Mucosa of gallbladder (tissue), 1 donor: ENCODE measurements at regions not wholly inside any gene's neighbourhood (a gene's known extent, or its start where the extent isn't known, plus 50 kb on each side); places are given as distances from the start of the nearest gene placed in this dataset.
"Not testable (repeated sequence)": the region's sequence is repeated elsewhere in the genome, so short reads cannot be mapped to it uniquely, and the experiment has no call there.

Source experiments
- DNase-seq: peaks from one replicate; pipeline ENCODE4 v3.0.0-alpha.2; 2020; ENCODE audit warnings: low spot score
- donor health status: DM: no; HTN: no; CAD: no.

DNA sequence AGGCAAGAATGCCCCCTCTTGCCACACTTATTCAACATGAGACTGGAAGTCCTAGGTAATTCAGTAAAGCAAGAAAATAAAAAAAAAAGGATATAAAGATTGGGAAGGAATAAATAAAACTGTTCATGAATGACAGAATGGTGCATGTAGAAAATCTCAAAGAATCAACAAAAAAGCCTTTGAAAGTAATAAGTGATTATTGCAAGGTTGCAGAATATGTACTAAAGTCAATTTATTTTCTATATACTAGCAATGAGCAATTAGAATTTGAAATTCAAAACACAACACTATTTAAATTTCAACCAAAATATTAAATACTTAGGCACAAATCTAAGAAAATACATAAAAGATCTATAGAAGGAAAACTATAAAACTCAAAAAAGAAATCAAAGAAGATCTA, 58.6 kb downstream of the MAGEA10 start:
- no peak for DNase-seq

- DNase-seq, result no peak
Observed at GRCh38 chrX:152074163-152074562, 64.2 kb downstream of the MAGEA10 start.

- DNase-seq, result peak; percentile 30
Observed at GRCh38 chrX:152072236-152072635, 66.1 kb downstream of the MAGEA10 start.

DNA sequence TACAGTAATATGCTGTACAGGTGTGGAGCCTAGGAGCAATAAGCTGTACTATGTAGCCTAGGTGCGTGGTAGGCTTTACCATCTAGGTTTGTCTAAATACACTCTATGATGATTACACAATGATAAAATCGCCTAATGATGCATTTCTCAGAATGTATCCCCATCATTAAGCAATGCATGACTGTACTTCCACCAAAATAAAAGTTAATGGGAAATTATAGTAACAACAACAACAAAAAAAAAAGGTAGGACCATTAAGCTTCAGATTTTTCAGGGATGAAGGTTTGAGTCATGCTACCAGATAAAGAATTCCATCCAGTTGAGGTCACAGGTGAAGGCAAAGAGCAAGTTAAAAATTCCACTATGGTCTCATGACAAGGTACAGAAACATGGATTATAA, 68.2 kb downstream of the MAGEA10 start:
- DNase-seq, result no peak

DNA sequence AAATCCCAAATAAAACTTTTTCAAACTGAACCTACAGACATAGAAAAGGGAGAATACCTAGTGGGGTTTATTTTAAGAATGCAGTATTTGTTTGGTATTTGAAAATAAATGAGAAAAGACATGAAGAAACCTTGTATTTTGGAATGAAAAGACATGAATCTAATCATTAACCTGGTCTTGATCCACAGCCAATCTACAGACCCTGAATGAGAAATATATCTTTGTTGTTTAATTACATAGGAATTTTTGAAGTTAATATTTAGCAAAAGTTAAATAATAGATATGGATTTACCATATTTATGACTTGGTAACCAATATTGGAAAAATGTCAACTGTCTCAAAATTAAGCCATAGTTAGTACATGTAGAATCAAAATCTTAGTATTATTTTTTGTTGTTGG, 76.8 kb downstream of the MAGEA10 start:
- no peak for DNase-seq

DNA sequence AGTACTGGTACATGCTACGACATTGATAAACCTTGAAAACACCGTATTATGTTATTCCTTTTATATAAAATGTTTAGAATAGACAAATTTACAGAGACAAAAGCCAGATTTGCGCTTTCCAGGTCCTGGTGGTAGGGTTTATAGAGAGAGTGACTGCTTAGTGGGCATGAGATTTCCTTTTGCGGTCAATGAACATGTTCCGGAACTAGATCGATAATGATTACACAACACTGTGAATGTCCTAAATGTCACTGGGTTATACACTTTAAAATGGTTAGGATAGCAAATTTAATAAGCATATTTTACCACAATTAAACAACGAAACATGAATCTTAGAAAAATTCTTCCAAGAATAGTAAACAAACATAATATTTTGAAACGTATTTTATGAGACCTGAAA, 77.3 kb downstream of the MAGEA10 start:
- no peak for DNase-seq

GRCh38 chrX:152050623-152051022, 76.1 kb upstream of the GABRE start:
- DNase-seq, result not testable (repeated sequence)

DNA sequence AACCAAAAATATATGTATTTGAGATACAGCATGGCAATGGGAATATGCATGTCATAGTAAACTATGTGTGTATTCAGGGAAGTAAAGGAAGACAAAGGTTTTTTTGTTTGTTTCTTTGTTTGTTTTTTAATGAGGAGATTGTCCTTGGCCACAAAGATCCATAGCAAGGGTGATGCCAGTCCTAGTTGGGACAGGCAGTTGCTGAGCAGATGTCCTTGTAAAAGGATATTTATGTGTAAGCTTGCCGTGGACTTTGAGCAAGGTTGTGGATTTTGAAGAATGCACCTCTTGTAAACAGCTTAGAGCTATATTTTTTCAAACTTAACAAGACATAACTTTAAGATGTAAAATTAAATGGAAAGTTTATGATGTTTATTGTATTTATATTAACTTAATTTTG, 69.9 kb upstream of the GABRE start:
- no peak for DNase-seq

DNA sequence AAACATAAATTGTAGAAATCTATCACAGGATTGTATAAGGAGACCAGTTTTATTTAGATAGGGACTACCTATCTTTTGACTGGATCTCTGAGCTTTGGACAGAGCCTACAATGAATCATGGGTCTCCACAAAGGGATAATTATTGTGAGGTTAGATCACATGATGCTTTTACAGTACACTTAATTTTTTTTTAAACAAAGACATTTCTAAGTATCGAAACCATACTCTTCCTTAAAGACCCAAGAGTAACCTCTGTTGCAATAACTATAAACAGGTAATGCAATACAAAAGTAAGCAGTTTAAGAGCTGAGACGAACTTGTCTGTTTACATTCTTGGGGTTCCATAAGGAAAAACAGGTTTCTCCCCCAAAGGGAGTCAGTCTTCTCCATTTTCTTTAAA, 64.3 kb upstream of the GABRE start:
- no peak for DNase-seq

- no peak for DNase-seq
Observed at GRCh38 chrX:152037183-152037582, 62.7 kb upstream of the GABRE start.

- not testable (repeated sequence) for DNase-seq
Observed at GRCh38 chrX:152031346-152031745, 56.9 kb upstream of the GABRE start.

GRCh38 chrX:152028579-152028978, 54.1 kb upstream of the GABRE start:
- no peak for DNase-seq

- DNase-seq, result no peak
Observed at GRCh38 chrX:152025656-152026440, 51.4 kb upstream of the GABRE start.

DNA sequence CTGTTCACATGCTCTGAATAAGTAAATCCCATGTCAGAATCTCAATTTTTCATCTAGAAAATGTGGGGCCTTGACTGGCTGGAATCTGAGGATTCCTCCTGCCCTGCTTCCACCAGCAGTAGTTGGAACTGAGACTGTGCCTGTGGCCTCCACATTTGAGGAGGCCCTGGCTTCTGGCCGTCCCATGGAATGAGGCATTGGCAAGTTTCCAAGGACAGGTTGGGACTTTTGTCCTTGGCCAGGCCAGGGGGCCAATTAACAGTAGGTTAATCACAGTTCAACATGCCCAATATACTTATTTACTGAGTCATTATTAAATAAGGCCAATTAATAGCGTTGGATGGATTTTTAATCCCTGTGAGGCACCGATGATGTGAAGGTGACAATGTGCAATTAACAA, 50.2 kb upstream of the GABRE start:
- no peak for DNase-seq
